Stromal cell of bone marrow (primary cell): ENCODE measurements at regions not wholly inside any gene's neighbourhood (a gene's known extent, or its start where the extent isn't known, plus 50 kb on each side); places are given as distances from the start of the nearest gene placed in this dataset.
"Not testable (repeated sequence)": the region's sequence is repeated elsewhere in the genome, so short reads cannot be mapped to it uniquely, and the experiment has no call there.

Experiments used
- DNase-seq: peaks from one replicate; pipeline ENCODE4 v3.0.0-alpha.2; 2012; ENCODE audit warnings: low read depth

DNA sequence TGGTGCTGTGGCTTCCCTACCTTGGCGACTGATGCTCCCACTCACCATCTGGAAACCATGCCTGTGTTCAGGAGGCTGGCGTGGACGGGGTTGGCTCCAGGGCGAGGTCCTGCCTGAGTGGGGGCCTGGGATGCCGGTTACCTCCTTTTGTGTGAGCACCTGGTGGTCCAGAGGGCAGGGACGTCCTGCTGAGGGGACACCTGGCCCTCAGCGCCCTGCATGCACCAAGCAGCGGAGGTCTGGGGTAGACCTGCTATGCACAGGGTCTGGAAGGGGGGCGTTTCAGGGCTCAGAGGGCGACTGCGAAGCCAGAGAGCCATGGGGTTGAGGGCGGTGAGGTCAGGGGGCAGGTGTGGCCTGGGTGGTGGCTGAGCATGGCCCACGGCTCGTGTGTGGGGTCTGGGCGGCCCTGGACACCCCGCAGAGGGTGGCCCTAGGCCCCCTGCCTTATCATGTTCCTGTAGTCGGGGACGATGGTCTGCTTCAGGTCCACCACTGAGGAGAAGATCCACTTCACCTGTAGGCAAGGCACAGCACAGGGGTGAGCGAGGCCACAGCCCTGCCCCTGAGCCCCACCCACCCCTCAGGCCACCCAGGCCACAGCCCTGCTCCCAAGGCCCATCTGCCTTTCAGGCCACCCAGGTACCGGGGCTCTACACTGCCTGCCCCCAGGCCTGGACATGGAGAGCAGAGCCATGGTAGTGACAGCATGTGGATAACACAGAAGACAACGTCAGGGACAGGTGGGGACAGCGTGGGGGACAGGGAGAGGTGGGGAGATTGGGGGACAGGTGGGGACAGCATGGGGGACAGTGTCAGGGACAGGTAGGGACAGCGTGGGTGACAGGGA is 95.3 kb downstream of the TMEM121 start:
- DNase-seq, result not testable (repeated sequence)

DNA sequence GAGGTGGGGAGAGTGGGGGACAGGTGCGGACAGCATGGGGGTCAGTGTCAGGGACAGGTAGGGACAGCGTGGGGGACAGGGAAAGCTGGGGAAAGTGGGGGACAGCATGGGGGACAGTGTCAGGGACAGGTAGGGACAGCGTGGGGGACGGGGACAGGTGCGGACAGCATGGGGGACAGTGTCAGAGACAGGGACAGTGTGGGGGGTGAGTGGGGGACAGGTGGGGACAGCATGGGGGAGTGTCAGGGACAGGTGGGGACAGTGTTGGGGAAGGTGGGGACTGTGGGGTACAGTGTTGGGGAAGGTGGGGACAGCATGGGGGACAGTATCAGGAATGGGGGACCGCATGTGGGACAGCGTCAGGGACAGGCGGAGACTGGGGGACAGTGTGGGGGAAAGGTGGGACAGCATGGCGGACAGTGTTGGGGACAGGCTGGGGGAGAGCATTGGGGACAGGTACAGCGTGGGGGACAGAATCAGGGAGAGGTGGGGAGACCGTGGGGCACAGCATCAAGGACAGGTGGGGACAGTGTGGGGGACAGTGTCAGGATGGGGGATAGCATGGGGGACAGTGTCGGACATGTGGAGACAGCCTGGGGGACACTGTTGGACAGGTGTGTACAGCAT is 96.1 kb downstream of the TMEM121 start:
- DNase-seq, result no peak

DNA sequence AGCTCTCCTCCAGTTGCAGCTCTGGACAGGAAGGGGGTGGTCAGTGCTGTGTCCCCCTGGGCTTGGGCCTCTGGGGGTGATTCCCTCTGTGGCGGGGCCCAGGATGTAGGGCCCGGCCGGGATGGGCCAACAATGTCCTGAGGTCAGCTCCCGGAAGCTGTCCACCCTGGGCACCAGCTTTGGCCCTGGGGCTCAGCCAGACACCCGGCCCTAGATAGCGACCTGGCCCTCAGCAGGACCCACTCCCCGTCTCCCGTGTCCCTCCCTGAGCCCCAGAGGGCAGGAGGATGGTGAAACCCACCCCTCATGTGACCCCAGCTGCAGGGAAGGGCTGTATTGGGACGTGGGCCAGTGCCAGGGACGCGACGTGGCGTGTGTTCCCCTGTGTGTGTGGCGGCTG is 96.8 kb downstream of the TMEM121 start:
- DNase-seq, result not testable (repeated sequence)

DNA sequence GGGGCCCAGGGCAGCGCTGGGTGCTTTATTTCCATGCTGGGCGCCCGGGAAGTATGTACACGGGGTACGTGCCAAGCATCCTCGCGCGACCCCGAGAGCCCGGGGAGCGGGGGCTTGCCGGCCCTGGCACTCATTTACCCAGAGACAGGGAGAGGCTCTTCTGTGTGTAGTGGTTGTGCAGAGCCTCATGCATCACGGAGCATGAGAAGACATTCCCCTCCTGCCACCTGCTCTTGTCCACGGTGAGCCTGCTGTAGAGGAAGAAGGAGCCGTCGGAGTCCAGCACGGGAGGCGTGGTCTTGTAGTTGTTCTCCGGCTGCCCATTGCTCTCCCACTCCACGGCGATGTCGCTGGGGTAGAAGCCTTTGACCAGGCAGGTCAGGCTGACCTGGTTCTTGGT is 98.0 kb downstream of the TMEM121 start:
- not testable (repeated sequence) for DNase-seq

DNA sequence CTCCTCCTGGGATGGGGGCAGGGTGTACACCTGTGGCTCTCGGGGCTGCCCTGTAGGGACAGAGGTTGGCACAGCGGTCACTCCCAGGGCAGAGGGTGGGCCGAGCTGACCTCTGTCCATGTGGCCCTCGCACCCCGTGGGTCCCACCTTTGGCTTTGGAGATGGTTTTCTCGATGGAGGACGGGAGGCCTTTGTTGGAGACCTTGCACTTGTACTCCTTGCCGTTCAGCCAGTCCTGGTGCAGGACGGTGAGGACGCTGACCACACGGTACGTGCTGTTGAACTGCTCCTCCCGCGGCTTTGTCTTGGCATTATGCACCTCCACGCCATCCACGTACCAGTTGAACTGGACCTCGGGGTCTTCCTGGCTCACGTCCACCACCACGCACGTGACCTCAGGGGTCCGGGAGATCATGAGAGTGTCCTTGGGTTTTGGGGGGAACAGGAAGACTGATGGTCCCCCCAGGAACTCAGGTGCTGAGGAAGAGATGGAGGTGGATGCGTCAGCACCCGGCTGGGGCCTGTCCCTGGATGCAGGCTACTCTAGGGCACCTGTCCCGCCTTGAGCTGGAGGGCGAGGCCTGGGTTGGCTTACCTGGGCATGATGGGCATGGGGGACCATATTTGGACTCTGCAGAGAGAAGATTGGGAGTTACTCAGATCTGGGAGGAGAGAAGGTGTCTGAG is 98.5 kb downstream of the TMEM121 start:
- not testable (repeated sequence) for DNase-seq

DNA sequence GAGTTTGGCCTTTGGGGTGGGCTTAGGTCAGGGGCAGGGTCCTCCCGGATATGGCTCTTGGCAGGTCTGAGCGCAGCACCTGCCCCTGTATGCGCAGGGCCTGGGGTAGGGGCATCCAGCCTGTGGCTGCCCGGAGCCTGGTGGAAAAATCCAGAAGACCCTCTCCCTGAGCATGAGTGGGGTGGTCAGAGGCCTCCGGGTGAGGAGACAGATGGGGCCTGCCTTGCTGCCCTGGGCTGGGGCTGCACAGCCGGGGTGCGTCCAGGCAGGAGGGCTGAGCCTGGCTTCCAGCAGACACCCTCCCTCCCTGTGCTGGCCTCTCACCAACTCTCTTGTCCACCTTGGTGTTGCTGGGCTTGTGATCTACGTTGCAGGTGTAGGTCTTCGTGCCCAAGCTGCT is 99.1 kb downstream of the TMEM121 start:
- DNase-seq, result not testable (repeated sequence)

DNA sequence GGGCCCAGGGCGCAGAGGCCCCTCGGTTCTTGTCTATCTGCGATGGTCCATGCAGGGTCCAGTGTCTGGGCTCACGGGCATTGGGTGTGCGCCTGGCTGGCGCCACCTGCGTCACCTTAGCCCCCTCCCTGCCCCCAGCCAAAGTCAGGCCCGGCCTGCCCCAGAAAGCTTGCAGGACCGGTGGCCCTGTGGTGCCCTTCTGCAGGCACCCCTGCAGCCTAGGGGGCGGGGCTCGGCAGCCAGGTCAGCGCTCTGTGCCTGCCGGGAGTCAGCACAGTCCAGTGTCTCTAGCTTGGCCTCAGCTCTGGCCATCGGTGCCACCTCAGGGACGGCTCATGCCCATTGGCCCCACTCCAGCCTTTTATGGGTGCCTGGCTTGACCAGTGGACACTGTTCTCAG is 99.7 kb downstream of the TMEM121 start:
- DNase-seq, result not testable (repeated sequence)

DNA sequence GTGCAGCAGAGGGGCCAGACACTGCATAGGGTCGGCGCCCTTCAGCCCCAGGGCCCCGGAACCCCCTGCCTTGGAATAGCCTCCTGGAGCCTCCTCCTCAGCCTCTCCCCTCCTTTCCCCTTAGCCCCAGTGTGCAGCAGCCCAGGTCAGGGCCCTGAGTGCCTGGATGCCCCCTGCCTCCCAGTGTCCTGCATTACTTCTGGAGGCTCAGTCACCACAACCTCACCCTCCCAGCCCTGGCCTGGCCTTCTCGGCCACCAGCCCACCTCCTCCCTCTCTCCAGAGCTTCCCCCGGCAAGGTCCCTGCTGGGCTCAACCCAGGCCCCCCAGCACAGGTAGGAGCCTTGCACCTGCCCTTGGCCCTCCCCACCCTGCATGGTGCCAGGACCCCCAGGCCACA is 100.3 kb downstream of the TMEM121 start:
- DNase-seq, result not testable (repeated sequence)

DNA sequence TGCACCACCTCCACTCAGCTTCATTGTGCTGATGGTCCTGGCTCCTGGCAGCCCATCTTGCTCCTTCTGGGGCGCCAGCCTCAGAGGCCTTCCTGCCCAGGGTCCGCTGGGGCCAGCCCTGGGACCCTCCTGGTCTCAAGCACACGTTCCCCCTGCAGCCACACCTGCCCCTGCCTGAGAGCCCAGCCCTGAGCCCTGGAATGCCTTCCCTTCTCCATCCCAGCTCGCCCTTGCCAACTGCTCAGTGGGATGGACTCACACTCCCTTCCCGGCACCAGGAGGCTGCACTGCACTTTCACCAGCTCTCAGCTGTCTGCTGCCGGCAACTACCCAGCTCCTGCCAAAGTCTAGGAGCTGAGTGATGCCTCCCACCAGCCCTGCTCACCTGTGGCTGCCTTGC is 100.9 kb downstream of the TMEM121 start:
- DNase-seq, result not testable (repeated sequence)

DNA sequence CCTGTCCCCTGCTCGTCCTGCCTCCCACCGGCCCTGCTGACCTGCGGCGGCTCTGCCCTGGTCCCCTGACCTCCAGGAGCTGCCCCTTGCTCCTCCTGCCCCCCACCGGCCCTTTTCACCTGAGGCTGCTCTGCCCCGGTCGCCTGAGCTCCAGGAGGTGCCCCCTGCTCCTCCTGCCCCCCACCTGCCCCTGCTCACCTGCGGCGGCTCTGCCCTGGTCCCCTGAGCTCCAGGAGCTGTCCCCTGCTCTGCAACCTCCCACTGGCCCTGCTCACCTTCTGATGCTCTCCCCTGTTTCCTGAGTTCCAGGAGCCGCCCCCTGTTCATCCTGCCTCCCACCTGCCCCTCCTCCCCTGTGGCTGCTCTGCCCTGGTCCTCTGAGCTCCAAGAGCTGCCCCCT is 101.3 kb downstream of the TMEM121 start:
- no peak for DNase-seq

DNA sequence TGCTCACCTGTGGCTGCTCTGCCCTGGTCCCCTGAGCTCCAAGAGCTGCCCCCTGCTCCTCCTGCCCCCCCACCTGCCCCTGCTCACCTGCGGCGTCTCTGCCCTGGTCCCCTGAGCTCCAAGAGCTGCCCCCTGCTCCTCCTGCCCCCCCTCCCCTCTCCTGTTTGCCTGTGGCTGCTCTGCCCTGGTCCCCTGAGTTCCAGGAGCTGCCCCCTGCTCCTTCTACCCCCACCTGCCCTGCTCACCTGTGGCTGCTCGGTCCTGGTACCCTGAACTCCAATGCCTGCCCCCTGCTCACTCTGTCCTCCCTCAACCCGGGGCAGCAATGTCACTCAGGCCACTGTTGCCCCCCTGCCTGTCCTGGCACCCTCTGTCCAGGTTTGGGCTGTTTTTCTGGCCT is 101.7 kb downstream of the TMEM121 start:
- DNase-seq, result not testable (repeated sequence)

DNA sequence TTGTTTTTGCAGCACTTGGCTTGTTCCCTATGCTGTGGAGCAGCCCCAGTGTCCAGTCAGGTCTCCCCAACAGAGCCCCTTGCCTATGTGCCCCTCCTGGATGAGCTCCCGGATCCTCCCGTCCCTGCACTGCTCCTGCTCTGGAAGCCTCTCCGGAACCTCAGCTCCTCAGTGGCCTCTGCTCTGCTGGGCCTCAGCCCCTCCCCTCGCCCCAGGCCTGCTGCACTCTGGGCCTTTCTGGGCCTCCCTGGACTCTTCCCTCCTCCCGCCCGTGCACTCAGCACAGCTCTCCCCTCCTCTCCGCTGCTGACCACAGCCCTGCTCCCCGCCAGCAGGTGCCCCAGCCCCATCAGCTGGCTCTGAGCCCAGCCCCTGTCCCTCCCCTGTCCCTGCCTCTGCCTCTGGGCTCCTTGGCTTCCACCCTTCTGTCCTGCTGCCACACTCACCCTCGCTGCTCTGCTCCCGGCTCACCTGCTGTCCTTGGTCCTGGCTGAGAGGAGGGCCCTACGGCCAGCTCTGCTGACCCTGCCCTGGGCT is 102.2 kb downstream of the TMEM121 start:
- not testable (repeated sequence) for DNase-seq

DNA sequence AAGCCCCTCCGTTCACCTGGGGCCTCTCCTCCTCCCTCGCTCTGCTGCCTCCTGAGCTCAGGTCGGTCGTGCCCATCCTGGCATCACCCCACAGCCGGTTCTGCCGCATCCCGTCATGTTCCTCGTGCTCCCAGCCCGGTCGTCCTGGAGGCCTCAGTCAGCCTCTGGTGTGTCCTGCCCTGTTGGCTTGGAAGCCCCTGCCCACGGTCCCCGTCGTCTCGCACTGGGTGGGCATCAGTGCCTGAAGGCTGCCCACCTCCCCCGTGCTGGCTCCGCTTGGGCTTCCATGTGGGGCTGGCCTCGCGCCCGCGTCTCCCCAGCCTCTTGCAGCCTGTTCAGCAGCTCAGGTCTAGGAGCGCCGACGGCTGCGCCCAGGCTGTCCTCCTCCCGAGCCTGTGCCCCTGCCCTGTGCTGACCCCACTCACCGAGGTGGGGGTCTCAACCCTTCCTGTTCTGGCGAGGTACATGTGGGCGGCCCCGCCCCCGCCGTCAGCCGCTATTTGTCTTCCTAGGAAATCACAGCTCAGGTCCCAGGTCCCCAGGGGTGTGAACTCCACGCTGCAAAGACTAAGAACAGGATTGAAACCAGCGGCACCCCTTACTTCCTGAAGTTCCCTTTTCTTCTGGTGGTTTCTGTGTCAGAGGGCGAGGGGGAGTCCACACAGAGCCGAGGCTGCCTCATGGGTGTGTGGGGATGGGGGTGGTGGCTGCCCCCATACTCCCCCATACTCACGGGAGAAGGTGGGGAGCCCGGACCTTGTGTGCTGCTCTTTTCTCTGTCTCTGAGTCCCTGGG is 102.9 kb downstream of the TMEM121 start:
- DNase-seq, result not testable (repeated sequence)

DNA sequence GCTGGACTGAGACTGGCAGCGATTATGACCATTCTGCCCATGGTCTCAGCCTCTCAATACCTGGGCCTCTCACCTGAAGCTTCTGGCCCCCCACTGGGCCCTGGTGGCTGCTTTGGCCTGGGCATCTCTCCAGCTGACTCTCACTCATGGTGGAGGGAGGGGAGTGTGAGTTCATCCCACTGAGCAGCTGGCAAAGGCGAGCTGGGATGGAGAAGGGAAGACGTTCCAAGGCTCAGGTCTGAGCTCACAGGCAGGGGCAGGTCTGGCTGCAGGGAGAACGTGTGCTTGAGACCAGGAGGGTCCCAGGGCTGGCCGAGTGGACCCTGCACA is 103.5 kb downstream of the TMEM121 start:
- no peak for DNase-seq

DNA sequence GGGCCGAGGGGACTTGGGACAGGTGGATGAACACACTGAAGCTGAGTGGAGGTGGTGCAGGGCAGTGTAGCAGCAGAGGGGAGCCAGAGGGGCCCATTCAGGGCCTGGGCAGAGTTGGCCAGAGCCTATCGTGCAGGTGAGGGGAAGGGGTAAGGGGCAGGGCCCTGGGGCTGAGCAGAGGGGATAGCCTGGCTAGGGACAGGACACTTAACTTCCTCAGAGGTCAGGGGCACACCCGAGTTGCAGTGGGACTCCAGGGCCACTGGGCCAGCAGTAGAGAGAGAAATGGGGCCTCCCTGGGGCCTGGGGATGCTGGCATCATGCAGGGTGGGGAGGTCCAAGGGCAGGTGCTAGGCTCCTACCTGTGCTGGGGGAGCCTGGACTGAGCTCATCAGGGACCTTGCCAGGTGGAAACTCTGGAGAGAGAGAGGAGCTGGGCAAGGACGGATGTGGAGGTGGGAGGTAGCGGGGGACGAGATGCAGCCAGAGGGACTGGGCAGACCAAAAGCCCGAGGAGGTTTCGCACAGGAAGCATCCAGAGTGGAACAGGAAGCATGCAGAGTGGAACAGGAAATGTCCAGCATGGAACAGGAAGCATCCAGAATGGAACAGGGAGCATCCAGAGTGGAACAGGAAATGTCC is 104.0 kb downstream of the TMEM121 start:
- not testable (repeated sequence) for DNase-seq

DNA sequence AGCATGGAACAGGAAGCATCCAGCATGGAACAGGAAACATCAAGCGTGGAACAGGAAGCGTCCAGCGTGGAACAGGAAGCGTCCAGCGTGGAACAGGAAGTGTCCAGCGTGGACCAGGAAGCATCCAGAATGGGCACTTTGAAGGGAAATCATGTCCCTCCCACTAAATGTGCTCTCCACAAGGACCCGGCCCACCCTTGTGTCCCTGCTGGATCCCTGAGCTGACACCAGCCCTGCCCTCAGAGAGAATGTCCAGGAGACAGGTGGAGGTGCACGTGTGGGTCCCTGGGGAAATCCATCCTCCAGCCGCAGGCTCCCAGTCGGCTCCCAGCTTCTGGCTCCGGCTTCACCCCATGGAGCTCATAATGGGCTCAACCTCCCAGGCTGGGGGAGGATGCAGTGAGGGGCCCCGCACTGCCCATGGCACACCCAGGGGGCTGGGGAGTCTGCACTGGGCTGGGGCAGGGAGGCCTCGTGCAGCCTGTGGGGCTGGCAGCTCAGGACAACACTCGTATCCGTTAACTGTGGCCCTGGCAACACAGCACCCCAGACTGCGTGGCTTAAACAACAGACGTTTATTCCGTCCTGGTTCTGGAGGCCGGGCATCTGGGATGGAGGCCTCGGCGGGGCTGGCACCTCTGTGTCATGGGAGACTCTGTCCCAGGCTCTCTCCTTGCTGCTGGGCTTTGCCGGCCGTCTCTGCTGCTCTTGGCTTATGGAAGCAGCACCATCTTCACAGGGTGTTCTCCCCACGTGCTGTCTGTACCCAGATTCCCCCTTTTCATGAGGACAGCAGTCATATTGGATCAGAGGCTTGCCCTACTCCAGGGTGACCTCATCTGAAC is 104.8 kb downstream of the TMEM121 start:
- DNase-seq, result not testable (repeated sequence)

DNA sequence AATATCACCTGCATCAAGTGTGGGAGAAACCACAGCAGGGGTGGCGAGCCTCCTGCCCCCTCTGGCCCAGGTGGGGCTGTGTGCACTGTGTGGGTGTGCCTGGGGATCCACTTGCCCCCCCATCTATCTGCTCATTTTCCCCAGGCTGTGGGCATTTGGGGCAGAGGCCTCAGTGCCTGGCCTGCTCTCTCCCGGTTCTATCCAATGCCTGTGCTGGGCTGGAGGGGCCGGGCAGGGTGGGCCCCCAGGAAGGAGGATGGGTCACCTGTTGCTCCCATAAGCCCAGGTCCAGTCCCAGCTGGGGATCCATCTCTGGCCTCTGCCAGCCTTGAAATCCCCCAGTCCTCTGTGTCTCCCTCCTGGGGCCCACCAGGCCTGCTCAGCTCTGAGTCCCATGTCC is 105.6 kb downstream of the TMEM121 start:
- no peak for DNase-seq

DNA sequence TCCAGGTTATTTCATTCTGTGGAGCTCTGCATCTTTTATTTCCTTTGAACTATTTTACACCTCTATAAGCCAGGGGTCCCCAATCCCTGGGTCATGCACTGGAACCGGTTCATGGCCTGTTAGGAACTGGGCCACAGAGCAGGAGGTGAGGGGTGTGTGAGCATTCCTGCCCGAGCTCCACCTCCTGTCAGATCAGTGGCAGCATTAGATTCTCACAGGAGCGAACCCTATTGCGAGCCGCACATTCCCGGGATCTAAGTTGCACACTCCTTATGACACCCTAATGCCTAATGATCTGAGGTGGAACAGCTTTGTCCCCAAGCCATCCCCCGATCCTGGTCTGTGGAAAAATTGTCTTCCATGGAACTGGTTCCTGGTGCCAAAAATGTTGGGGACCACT is 107.2 kb downstream of the TMEM121 start:
- not testable (repeated sequence) for DNase-seq

DNA sequence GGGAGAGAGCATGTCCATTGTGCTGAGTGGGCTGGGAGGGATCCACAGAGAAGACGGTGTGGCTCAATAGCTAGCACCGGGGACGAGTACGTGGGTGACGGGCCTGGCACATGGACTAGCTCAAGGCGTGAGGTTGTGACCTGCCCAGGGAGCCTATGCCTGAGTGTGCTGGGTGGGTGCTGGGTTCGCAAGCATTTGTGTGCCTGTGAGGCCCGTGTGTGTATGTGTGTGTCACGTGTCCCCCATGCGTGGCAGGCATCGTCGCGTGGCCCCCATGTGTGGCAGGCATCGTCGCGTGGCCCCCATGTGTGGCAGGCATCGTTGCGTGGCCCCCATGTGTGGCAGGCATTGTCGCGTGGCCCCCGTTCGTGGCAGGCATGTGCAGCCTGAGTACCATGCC is 109.2 kb downstream of the TMEM121 start:
- no peak for DNase-seq

DNA sequence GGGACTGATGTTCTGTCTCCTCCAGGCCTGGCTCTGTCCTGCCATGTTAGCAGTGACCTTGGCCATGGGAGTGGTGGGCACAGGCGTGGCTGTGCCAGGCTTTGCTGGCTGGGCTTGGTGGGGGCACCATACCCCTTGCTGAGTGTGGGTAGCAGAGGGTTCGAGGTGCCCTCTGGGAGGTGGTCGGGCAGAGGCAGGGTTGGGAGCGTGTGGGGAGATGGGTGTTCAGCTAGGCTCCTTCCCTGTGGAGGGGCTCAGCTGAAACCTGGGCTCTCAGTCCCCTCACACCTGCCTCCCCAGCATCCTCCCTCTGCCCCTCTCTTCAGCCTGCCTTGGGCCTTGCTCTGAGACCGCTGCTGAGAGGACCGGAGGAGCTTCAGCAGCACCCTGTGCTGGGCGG is 109.6 kb downstream of the TMEM121 start:
- not testable (repeated sequence) for DNase-seq

DNA sequence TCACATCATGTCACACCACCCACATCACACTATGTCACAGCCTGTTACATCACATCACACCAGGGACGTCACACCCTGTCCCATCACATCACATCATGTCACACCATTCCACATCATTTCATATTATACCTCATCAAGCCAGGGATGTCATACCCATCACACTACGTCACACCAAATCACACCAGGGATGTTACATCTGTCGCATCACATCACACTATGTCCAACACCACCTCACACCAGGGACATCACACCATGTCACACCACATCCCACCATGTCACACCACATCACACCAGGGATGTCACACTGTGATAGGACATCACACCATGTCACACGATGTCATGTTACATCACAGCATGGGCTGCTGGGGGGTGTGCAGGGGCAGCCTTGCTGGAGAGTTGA is 110.6 kb downstream of the TMEM121 start:
- no peak for DNase-seq
